ENCODE measurements at regions not wholly inside any gene's neighbourhood (a gene's known extent, or its start where the extent isn't known, plus 50 kb on each side); places are given as distances from the start of the nearest gene placed in this dataset.
A peak's percentile ranks its signal among the peaks of the same experiment; 100 is the strongest.

- TF ChIP-seq POLR2A (IDR thresholded peaks at IDR 0.05), result no peak
- no peak for TF ChIP-seq CTCF (IDR thresholded peaks at IDR 0.05)
- TF ChIP-seq EP300 (IDR thresholded peaks at IDR 0.05), result no peak
- no peak for TF ChIP-seq POLR2AphosphoS5 (IDR thresholded peaks at IDR 0.05)
- H3K27me3 ChIP-seq, result no peaks in the 10 kb centered on the region
- 86 to 91% methylated on average over 8 of the region's 8 CpGs for WGBS, 2 donors
Observed at GRCh38 chr9:28059192-28059591, 485.9 kb upstream of the C9orf72 start.

GRCh38 chr9:28064241-28064815 is 491.0 kb upstream of the C9orf72 start:
- Histone ChIP-seq H3K4me1 (no peaks in the 10 kb centered on the region), H3K27ac (no peak overlapping the region), H3K4me3 (no peak overlapping the region), H3K36me3 (no peaks in the 10 kb centered on the region), H3K9me3 (no peaks in the 10 kb centered on the region), H3K27me3 (no peaks in the 10 kb centered on the region)
- TF ChIP-seq POLR2A (IDR thresholded peaks at IDR 0.05) (no peak), EP300 (IDR thresholded peaks at IDR 0.05) (no peak), POLR2AphosphoS5 (IDR thresholded peaks at IDR 0.05) (no peak), CTCF (IDR thresholded peaks at IDR 0.05) (no peak)
- intact Hi-C loops (cut with DNase I), result no loop called here
- WGBS, 2 donors, result 73 to 77% methylated on average over 9 of the region's 9 CpGs
- no peak for DNase-seq

More at GRCh38 chr9:28059192-28059591, 485.9 kb upstream of the C9orf72 start:
- Histone ChIP-seq H3K4me1 (no peaks in the 10 kb centered on the region), H3K27ac (no peak overlapping the region), H3K9me3 (peaks cover 0 to 2% (median 0%) of the 10 kb centered on the region in 4 donors), H3K36me3 (no peaks in the 10 kb centered on the region), H3K4me3 (no peak overlapping the region)
- intact Hi-C loops (cut with DNase I), result no loop called here
- DNase-seq, result no peak

- Histone ChIP-seq H3K36me3 (no peaks in the 10 kb centered on the region), H3K4me1 (no peaks in the 10 kb centered on the region), H3K27ac (no peak overlapping the region), H3K4me3 (no peak overlapping the region), H3K27me3 (no peaks in the 10 kb centered on the region), H3K9me3 (no peaks in the 10 kb centered on the region)
- TF ChIP-seq CTCF (IDR thresholded peaks at IDR 0.05), result peak in 3 of 4 experiments; percentile 19 to 37 (median 25)
- TF ChIP-seq EP300 (IDR thresholded peaks at IDR 0.05), result no peak
- DNase-seq, result no peak
- intact Hi-C loops (cut with DNase I), result loop anchor here (5.0 kb wide), 1 partner anchor 346 kb away; no protein-coding TSS in a partner anchor
- 33 to 35% methylated on average over 1 of the region's 1 CpG for WGBS, 2 donors
Observed at GRCh38 chr9:28073270-28073669, 500.0 kb upstream of the C9orf72 start.

- Histone ChIP-seq H3K4me3 (no peak overlapping the region), H3K27me3 (no peaks in the 10 kb centered on the region), H3K4me1 (no peaks in the 10 kb centered on the region), H3K36me3 (no peaks in the 10 kb centered on the region), H3K9me3 (no peaks in the 10 kb centered on the region), H3K27ac (no peak overlapping the region)
- WGBS, 2 donors, result 92 to 93% methylated on average over 3 of the region's 3 CpGs
- TF ChIP-seq CTCF (IDR thresholded peaks at IDR 0.05) (no peak), POLR2AphosphoS5 (IDR thresholded peaks at IDR 0.05) (no peak), POLR2A (IDR thresholded peaks at IDR 0.05) (no peak), EP300 (IDR thresholded peaks at IDR 0.05) (no peak)
- DNase-seq, result no peak
- intact Hi-C loops (cut with DNase I), result no loop called here
Observed at GRCh38 chr9:28079677-28080076, 506.4 kb upstream of the C9orf72 start.

- TF ChIP-seq POLR2A (IDR thresholded peaks at IDR 0.05) (no peak), EP300 (IDR thresholded peaks at IDR 0.05) (no peak), POLR2AphosphoS5 (IDR thresholded peaks at IDR 0.05) (no peak), CTCF (IDR thresholded peaks at IDR 0.05) (no peak)
- intact Hi-C loops (cut with DNase I), result no loop called here
- 66 to 83% methylated on average over 3 of the region's 3 CpGs for WGBS, 2 donors
- Histone ChIP-seq H3K27ac (no peak overlapping the region), H3K36me3 (no peaks in the 10 kb centered on the region), H3K9me3 (no peaks in the 10 kb centered on the region), H3K27me3 (no peaks in the 10 kb centered on the region), H3K4me3 (no peak overlapping the region), H3K4me1 (no peaks in the 10 kb centered on the region)
- DNase-seq, result no peak
Observed at GRCh38 chr9:28082671-28083070, 509.4 kb upstream of the C9orf72 start.

All from sigmoid colon (tissue), 6 donors.